Activated CD4-positive, alpha-beta T cell treated with anti-CD3 and anti-CD28 coated beads for 36 hours (primary cell): ENCODE measurements at regions not wholly inside any gene's neighbourhood (a gene's known extent, or its start where the extent isn't known, plus 50 kb on each side); places are given as distances from the start of the nearest gene placed in this dataset.

ENCODE experiments used
- ATAC-seq: fragments of 200-7000 bp; cut with Tn5 transposase; one replicate; pipeline ENCODE4 v1.10.0; 2021; ENCODE audit warnings: mild to moderate bottlenecking, moderate library complexity
- CTCF ChIA-PET: fragments of 350-600 bp; sonication (Branson Sonifier 250); formaldehyde crosslinking; loops from one replicate; lab custom pipeline; 2021; ENCODE audit warnings: antibody characterized with exemption; lab: Charles Lee
- POLR2A ChIA-PET: fragments of 350-600 bp; sonication (Branson Sonifier 250); formaldehyde crosslinking; loops from one replicate; lab custom pipeline; 2021; ENCODE audit warnings: antibody characterized with exemption, inconsistent platforms; lab: Charles Lee
- DNase-seq: peaks from one replicate; pipeline ENCODE4 v3.0.0-alpha.2; 2020
- H3K27ac Mint-ChIP-seq: one replicate; pipeline ENCODE4 v1.8.0; 2021; ENCODE audit warnings: mixed read lengths
- H3K27me3 Mint-ChIP-seq: one replicate; pipeline ENCODE4 v1.8.0; 2021; ENCODE audit warnings: mixed read lengths
- H3K36me3 Mint-ChIP-seq: one replicate; pipeline ENCODE4 v1.8.0; 2021; ENCODE audit warnings: low read depth, mixed read lengths
- H3K4me1 Mint-ChIP-seq: one replicate; pipeline ENCODE4 v1.8.0; 2021; ENCODE audit warnings: mixed read lengths
- H3K4me3 Mint-ChIP-seq: one replicate; pipeline ENCODE4 v1.8.0; 2021; ENCODE audit warnings: mild to moderate bottlenecking, moderate library complexity, mixed read lengths
- H3K9me3 Mint-ChIP-seq: one replicate; pipeline ENCODE4 v1.8.0; 2021; ENCODE audit warnings: low read depth, mixed read lengths
- intact Hi-C, 2 experiments: fragments of 100-400 bp; cut with DNase I in 1 of 2; cut with micrococcal nuclease in 1 of 2; formaldehyde crosslinking; loops; one replicate each; pipeline versions ENCODE4 v1.14.2 to v1.15.1; 2022 to 2024; cut with DNase I, micrococcal nuclease

GRCh38 chr22:48318575-48319320, 1508.9 kb downstream of the BRD1 start:
- Mint-ChIP-seq H3K4me3 (no peak overlapping the region), H3K9me3 (no peaks in the 10 kb centered on the region), H3K27ac (no peak overlapping the region), H3K27me3 (peaks cover 4% of the 10 kb centered on the region), H3K4me1 (no peaks in the 10 kb centered on the region), H3K36me3 (no peaks in the 10 kb centered on the region)
- DNase-seq (no peak), ATAC-seq (no peak)
- CTCF ChIA-PET = no interaction called here
- POLR2A ChIA-PET = no interaction called here
- intact Hi-C loops = no loop called here

GRCh38 chr22:48318173-48318572, 1509.5 kb downstream of the BRD1 start:
- peaks cover 4% of the 10 kb centered on the region for H3K27me3 Mint-ChIP-seq
- no peak overlapping the region for H3K27ac Mint-ChIP-seq
- CTCF ChIA-PET = no interaction called here
- POLR2A ChIA-PET = no interaction called here
- DNase-seq (no peak), ATAC-seq (no peak)
- H3K4me1 Mint-ChIP-seq = no peaks in the 10 kb centered on the region
- H3K36me3 Mint-ChIP-seq = no peaks in the 10 kb centered on the region
- peaks cover 5% of the 10 kb centered on the region for H3K9me3 Mint-ChIP-seq
- H3K4me3 Mint-ChIP-seq = no peak overlapping the region
- intact Hi-C loops = no loop called here

DNA sequence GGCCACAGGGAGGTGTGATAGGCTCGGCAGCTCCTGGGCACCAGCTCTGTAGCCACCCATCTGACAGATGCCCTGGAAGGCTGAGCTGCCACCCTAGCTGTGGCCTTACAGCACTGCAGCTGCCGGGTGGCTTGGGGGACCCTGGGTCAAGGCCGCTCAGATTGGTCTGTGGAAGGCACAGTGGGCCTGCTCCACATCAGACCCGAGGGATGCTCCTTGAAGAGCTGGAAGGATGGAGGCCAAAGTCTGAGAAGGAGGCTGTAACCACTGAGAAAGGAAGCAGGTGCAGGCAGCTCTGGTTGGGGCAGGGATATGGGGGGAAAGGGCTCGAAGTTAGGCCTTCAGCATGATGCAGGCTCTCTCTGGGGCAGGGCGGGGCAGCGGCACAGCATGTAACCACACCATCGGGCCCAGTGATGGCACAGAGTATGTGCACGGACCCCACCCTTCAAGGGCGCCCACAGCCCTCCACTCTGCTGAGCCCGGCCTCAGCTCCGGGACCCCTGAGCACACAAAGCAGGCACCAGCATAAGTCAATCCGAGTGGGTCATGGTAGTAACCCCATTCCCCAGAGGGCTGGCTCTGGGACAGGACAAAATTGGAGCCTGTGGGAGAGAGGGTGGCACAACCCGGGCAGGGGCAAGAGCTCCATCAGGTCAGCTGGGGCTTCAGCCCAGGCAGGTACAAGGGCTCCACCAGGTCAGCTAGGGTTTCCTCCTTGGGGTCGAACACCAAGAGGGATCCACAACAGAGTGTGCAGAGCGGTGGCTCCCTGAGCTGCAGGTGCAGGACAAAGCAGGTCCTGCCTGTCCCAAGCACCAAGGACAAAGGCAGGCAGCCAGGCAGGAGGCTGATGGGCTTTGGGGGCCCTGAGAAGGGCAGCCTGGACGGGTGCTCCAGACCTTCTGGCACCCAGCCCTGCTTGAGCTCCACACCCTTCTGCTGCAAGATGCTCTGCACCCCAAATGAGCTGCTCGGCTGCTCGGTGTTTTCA, 1511.1 kb downstream of the BRD1 start:
- peaks cover 11% of the 10 kb centered on the region for H3K9me3 Mint-ChIP-seq
- ATAC-seq (no peak), DNase-seq (no peak)
- H3K27ac Mint-ChIP-seq = no peak overlapping the region
- no peaks in the 10 kb centered on the region for H3K4me1 Mint-ChIP-seq
- peaks cover 4% of the 10 kb centered on the region for H3K27me3 Mint-ChIP-seq
- intact Hi-C loops = no loop called here
- H3K4me3 Mint-ChIP-seq = no peak overlapping the region
- POLR2A ChIA-PET = no interaction called here
- CTCF ChIA-PET = no interaction called here
- no peaks in the 10 kb centered on the region for H3K36me3 Mint-ChIP-seq

DNA sequence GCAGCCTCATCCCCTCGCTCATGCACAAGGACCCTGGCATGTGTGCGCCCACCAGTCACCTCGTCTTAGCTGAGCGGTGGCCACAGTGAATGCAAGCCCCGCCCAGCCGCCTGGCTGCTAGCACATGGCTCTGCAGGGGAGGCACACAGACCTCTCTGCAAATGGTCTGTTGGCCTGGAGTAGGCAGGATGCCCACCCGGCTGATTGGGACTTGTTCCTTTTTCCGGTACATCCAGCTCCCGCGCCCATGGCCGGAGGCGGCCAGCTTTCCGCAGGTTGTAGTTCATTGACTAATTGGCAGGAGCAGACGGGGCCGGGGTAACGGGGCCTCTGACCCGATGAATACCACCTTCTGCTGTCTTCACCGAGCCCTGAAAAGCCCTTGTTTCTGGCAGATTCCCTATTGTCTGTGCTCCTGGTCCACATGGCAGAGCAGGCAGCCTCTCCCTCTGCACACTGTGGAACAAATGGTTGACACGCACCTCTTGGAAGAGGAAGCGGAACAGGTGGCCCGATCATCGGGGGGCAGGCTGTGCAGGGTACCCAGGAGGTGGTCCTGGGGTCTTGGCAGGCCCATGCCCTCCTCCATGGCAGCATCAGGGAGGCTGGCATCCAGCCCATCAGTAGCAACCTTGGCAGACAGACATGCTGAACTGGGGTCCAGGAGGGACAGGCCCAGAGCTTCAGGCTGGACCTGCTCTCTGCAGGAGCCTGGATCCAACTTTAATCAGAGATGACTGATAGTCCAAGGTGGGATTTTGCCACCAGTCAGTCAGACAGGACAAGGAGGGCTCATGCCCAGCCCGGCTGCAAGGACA, 1512.0 kb downstream of the BRD1 start:
- no peak for ATAC-seq
- no peak overlapping the region for H3K27ac Mint-ChIP-seq
- ChIA-PET POLR2A (no interaction called here), CTCF (no interaction called here)
- no peak for DNase-seq
- no peaks in the 10 kb centered on the region for H3K4me1 Mint-ChIP-seq
- H3K27me3 Mint-ChIP-seq = peaks cover 4% of the 10 kb centered on the region
- H3K4me3 Mint-ChIP-seq = no peak overlapping the region
- peaks cover 11% of the 10 kb centered on the region for H3K9me3 Mint-ChIP-seq
- intact Hi-C loops = no loop called here
- no peaks in the 10 kb centered on the region for H3K36me3 Mint-ChIP-seq

- no peaks in the 10 kb centered on the region for H3K4me1 Mint-ChIP-seq
- DNase-seq = no peak
- intact Hi-C loops = no loop called here
- H3K27ac Mint-ChIP-seq = no peak overlapping the region
- no peak for ATAC-seq
- POLR2A ChIA-PET = no interaction called here
- H3K4me3 Mint-ChIP-seq = no peak overlapping the region
- CTCF ChIA-PET = no interaction called here
- no peaks in the 10 kb centered on the region for H3K27me3 Mint-ChIP-seq
- peaks cover 11% of the 10 kb centered on the region for H3K9me3 Mint-ChIP-seq
- H3K36me3 Mint-ChIP-seq = no peaks in the 10 kb centered on the region
Measured at GRCh38 chr22:48314073-48314472, 1513.6 kb downstream of the BRD1 start.

DNA sequence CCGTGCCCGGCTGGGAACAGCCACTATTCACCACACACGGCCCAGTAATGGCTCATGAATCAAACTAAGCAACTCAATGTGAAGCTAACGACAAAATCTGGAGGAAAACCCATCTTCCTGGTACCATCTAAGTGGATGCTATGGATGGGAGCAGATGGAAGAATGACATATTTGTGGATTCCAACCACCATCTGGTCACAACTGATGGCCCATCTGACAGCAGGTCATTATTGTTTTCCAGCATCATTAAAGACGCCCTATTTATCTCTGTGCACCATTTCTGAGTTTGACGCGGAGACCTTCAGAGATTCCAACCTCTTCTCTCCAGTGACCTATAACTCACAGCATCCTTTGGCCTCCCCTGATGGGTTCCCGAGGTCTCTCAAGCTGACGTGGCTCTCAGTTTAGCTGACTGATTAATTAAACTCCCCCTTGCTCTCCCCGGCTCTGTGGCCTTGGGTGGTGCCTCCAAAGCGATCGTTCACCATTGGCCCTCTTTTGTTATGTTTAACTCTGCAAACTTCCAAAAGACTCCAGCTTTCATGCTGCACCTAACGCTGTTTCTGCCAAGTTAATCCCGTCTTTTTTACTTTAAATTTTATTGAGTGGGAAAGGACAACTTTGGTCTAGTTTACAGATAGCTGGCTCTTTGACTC, 1514.4 kb downstream of the BRD1 start:
- DNase-seq = no peak
- ChIA-PET CTCF (no interaction called here), POLR2A (no interaction called here)
- intact Hi-C loops = no loop called here
- H3K9me3 Mint-ChIP-seq = peaks cover 11% of the 10 kb centered on the region
- no peaks in the 10 kb centered on the region for H3K27me3 Mint-ChIP-seq
- no peak for ATAC-seq
- no peaks in the 10 kb centered on the region for H3K4me1 Mint-ChIP-seq
- H3K36me3 Mint-ChIP-seq = no peaks in the 10 kb centered on the region
- no peak overlapping the region for H3K4me3 Mint-ChIP-seq
- H3K27ac Mint-ChIP-seq = no peak overlapping the region

DNA sequence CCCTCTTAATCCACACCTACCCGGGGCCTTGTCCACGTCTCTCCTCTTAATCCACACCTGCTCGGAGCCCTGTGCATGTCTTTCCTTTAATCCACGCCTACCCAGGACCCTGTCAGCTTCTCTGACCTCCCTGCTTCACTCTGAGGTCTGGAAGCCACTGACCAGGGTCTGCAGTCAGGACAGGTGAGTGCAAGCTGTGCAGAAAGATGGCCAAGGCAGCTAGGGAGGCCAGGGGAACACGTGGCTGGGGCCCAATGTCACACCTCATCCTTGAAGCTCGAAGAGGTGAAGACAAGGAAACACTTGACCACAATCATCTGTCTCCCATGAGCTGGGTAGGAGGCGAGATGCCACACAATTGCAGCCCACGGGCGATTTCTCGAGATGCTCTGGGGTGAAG, 1516.9 kb downstream of the BRD1 start:
- Mint-ChIP-seq H3K4me1 (no peaks in the 10 kb centered on the region), H3K36me3 (no peaks in the 10 kb centered on the region), H3K4me3 (no peak overlapping the region), H3K27ac (no peak overlapping the region), H3K27me3 (no peaks in the 10 kb centered on the region), H3K9me3 (peaks cover 11% of the 10 kb centered on the region)
- POLR2A ChIA-PET = no interaction called here
- CTCF ChIA-PET = no interaction called here
- intact Hi-C loops = no loop called here
- ATAC-seq (no peak), DNase-seq (no peak)

DNA sequence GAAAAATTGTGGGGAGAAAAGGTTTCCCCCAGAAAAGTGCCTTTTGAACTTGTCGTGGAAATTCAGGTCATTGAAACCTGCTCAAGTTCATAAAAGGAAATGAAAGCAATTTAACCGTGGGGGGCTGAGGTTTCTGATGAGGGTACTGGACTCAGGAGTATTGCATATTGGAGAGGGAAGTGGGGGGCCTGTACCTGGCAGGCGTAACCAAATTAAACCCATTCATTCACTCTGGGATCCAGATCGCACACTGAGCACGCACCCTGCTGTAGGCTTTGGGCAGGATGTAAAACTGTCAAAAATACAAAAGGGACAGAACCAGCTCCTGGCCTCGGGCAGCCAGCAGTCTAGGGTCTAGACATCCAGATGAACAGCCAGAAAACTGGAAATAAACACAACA, 1517.4 kb downstream of the BRD1 start:
- ATAC-seq (no peak), DNase-seq (no peak)
- Mint-ChIP-seq H3K36me3 (no peaks in the 10 kb centered on the region), H3K4me3 (no peak overlapping the region), H3K9me3 (peaks cover 11% of the 10 kb centered on the region), H3K27ac (no peak overlapping the region), H3K4me1 (no peaks in the 10 kb centered on the region), H3K27me3 (no peaks in the 10 kb centered on the region)
- CTCF ChIA-PET = interaction anchor here (0.7 kb wide), 1 partner anchor 93 kb away, joined by 3 read pairs; no protein-coding TSS in a partner anchor
- POLR2A ChIA-PET = no interaction called here
- intact Hi-C loops = no loop called here

DNA sequence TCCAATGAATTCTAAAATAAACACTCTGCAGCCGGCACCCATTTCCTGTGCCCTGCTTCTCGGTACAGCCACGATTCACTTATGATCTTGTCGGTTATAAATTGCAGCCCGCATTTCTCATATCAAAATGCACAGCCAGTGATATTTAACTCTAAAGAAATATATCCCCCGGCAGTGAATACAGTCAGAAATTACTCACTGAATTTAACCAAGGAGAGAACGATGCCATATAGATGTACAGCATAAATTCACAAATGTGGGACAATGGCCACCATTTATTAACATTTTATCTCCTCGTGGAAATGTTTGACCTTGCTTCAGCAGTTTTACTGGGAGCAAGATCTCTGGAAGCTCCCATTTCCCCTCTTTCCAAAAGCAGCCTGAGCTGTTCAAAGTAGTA, 1517.8 kb downstream of the BRD1 start:
- Mint-ChIP-seq H3K27me3 (no peaks in the 10 kb centered on the region), H3K4me3 (no peak overlapping the region), H3K9me3 (peaks cover 11% of the 10 kb centered on the region), H3K4me1 (no peaks in the 10 kb centered on the region), H3K27ac (no peak overlapping the region), H3K36me3 (no peaks in the 10 kb centered on the region)
- no peak for DNase-seq
- ChIA-PET POLR2A (no interaction called here), CTCF (interaction anchor here (0.6 to 0.7 kb wide), 2 partner anchors 92 to 294 kb away, joined by 3 read pairs; no protein-coding TSS in a partner anchor)
- intact Hi-C loops = no loop called here
- no peak for ATAC-seq

- Mint-ChIP-seq H3K4me3 (no peak overlapping the region), H3K27me3 (no peaks in the 10 kb centered on the region), H3K9me3 (peaks cover 11% of the 10 kb centered on the region), H3K4me1 (no peaks in the 10 kb centered on the region), H3K27ac (no peak overlapping the region), H3K36me3 (no peaks in the 10 kb centered on the region)
- CTCF ChIA-PET = interaction anchor here (0.6 kb wide), 1 partner anchor 293 kb away, joined by 3 read pairs; no protein-coding TSS in a partner anchor
- POLR2A ChIA-PET = no interaction called here
- ATAC-seq = no peak
- intact Hi-C loops = no loop called here
- no peak for DNase-seq
Measured at GRCh38 chr22:48309115-48309705, 1518.5 kb downstream of the BRD1 start.

DNA sequence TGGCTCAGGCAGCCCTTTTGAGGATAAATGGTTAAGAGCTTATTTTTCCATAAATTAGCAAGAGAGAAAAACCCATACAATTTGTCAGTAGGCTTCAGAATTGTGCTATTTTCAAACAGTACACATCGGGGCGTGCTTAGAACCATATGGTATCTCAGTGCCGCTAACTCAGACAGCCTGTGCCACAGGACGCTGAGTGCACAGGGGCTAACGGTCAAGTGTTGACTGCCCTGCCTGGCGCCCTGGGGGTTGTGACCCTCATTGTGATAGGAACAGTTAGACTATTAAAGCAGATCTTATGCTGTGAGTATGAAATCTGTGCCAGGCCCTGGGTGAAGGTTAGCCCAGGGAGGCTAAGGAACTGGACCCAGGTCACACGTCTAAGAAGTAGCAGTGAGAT, 1519.7 kb downstream of the BRD1 start:
- H3K36me3 Mint-ChIP-seq = no peaks in the 10 kb centered on the region
- no peak overlapping the region for H3K4me3 Mint-ChIP-seq
- CTCF ChIA-PET = no interaction called here
- H3K4me1 Mint-ChIP-seq = no peaks in the 10 kb centered on the region
- H3K27me3 Mint-ChIP-seq = no peaks in the 10 kb centered on the region
- POLR2A ChIA-PET = no interaction called here
- H3K9me3 Mint-ChIP-seq = peaks cover 6% of the 10 kb centered on the region
- H3K27ac Mint-ChIP-seq = no peak overlapping the region
- intact Hi-C loops = no loop called here
- DNase-seq = no peak
- ATAC-seq = no peak
